C4-2B (cell line): ENCODE measurements at regions not wholly inside any gene's neighbourhood (a gene's known extent, or its start where the extent isn't known, plus 50 kb on each side); places are given as distances from the start of the nearest gene placed in this dataset.

Experiments used
- H3K27ac ChIP-seq: fragments of 450-650 bp; 2 replicates; pipeline ENCODE4 v1.5.1; 2017
- ZFX ChIP-seq: fragments of 450-650 bp; IDR thresholded peaks from 2 replicates; pipeline ENCODE4 v1.6.1; 2017
- TF ChIP-seq, protein P1 (sequence below): fragments of 450-650 bp; conservative IDR thresholded peaks from 2 replicates; pipeline ENCODE4 v1.5.1; 2017; ENCODE audit warnings: mild to moderate bottlenecking

DNA sequence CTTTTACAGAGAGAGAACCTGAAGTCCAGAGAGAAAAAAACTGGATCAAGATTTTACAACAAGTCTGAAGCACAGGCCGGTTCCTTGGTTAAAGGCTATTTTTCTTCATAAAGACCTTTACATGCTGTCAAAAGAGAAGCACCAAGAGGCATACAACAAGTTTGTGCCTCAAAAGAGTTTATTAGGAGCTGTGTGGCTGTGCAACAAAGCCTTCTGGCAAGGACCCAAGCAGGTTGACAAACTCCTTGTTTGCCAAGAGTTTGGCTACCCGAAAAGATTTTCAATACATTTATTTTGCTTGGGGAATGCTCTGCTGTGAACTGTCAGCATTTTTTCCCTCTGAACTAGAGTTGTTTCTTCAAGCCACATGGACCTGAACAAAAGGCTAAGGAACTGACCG lies 202.9 kb upstream of the RAD23B start:
- no peak overlapping the region for H3K27ac ChIP-seq
- TF ChIP-seq, protein P1, sequence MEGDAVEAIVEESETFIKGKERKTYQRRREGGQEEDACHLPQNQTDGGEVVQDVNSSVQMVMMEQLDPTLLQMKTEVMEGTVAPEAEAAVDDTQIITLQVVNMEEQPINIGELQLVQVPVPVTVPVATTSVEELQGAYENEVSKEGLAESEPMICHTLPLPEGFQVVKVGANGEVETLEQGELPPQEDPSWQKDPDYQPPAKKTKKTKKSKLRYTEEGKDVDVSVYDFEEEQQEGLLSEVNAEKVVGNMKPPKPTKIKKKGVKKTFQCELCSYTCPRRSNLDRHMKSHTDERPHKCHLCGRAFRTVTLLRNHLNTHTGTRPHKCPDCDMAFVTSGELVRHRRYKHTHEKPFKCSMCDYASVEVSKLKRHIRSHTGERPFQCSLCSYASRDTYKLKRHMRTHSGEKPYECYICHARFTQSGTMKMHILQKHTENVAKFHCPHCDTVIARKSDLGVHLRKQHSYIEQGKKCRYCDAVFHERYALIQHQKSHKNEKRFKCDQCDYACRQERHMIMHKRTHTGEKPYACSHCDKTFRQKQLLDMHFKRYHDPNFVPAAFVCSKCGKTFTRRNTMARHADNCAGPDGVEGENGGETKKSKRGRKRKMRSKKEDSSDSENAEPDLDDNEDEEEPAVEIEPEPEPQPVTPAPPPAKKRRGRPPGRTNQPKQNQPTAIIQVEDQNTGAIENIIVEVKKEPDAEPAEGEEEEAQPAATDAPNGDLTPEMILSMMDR = no peak
- TF ChIP-seq ZFX = no peak

DNA sequence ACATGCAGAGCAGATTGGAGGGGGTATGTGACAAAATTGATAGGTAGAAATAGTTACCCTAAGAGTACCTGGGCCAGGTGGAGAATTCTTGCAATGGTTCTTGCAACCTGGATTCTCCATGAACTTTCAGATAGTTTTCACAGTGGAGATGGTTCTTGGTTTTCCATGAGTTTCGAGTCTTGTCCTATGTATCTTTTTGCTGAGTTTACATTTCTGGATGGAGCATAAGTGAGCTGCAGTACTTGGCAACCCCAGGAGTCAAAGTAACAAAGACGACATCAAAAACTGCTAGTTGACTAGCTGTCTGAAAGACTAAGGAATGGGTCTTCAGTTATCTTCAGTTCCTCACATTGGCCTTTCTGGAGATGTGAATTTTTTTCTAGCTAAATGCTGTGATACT lies 196.6 kb upstream of the RAD23B start:
- TF ChIP-seq, protein P1 = no peak
- no peak for TF ChIP-seq ZFX

DNA sequence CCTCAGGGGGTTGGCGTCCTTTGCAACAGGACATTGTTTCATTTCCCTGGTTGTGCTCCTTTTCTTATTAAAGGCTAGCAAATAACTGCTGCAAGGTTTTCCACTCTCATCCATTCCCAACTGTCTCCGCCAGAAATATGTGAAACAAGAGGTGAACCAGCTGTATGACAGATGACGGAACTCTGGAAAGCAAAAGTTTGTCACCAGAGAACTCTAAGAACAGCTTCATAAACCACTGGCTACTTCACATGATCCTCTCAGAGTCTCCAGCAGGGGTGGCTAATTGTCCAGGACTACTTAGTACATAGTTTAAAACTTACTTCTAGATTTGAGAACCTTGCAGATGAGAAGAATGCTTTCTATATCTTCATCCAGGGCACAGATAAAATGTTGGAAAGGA lies 195.9 kb upstream of the RAD23B start:
- TF ChIP-seq, protein P1 = no peak
- no peak for TF ChIP-seq ZFX
- H3K27ac ChIP-seq = no peak overlapping the region

More for the DNA sequence above, 196.6 kb upstream of the RAD23B start:
- no peak overlapping the region for H3K27ac ChIP-seq

DNA sequence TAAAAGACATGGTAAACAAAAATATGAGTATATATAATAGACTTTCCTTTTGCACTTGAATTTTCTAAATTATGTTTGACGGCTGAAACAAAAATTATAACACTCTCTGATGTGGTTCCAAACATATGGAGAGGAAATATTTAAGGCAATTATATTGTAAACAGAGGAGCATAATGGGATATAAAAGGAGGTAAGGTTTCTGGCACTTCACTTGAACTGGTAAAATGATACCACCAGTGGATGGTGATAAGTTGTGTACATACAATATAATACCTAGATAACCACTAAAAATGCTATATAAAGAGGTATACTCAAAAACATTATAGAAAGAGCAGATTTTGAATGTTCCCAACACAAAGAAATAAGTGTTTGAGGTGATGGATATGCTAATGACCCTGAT lies 192.9 kb upstream of the RAD23B start:
- no peak overlapping the region for H3K27ac ChIP-seq
- no peak for TF ChIP-seq ZFX
- TF ChIP-seq, protein P1 = no peak

DNA sequence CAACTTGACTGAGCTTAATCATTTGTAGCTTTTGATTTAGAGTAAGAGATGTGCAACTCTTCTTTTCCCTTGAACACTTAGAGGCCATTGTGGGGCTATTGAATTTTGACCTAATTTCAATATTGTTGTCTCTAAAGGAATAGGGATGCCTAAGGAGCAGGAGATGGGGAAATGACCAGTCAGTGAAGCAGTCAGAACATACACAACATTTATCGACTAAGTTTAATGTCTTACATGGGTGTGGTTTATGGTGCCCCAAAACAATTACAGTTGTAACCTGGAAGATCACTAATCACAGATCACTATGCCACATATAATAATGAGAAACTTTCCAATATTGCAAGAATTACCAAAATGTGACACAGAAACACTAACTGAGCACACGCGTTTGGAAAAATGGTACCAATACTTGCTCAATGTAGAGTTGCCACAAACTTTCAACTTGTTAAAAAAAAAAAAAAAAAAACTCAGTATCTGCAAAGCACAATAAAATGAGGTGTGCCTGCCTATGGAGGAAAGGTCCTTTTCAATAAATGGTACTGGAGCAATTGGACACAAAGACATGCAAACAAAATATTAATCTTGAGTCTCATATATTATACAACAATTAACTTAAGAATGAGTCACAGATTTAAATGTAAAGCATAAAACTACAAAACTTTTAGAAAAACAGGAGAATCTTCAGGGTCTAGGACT lies 189.6 kb upstream of the RAD23B start:
- no peak overlapping the region for H3K27ac ChIP-seq
- TF ChIP-seq, protein P1 = no peak
- TF ChIP-seq ZFX = no peak

DNA sequence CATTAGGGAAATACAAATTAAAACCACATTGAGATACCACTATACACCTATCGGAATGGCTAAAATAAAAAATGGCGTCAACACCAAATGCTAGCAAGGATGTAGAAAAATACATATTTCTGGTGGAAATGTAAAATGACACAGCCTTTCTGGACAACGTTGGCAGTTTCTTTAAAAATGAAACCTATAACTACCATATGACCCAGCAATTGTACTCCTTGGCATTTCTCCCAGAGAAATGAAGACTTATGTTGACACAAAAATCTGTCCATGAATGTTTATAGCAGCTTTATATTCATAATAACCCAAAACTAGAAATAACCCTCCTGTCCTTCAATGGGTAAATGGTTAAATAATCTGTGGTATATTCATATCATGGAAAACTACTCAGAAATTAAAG lies 188.7 kb upstream of the RAD23B start:
- no peak overlapping the region for H3K27ac ChIP-seq
- TF ChIP-seq, protein P1 = no peak
- TF ChIP-seq ZFX = no peak

DNA sequence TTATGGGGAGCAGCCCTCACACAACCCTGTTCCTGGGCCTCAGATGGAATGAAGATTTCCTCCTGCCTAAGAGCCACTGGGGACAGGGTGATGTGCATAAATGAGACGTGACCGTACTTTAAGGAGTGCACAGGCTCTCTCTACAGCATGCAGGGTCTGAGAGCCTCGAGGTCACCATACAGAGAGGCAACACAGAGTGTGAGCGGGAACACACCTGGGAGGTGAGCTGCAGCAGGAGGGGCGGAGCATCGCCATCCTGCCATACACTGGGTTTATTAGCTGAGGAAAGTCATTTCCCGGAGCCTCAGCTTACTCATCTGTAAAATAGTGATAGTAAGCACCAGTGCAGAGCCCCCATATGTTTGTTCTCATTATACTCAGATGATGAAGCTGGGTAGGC lies 182.5 kb upstream of the RAD23B start:
- H3K27ac ChIP-seq = no peak overlapping the region
- TF ChIP-seq, protein P1 = no peak
- no peak for TF ChIP-seq ZFX
